ENCODE measurements at regions not wholly inside any gene's neighbourhood (a gene's known extent, or its start where the extent isn't known, plus 50 kb on each side); places are given as distances from the start of the nearest gene placed in this dataset.
A peak's percentile ranks its signal among the peaks of the same experiment; 100 is the strongest.

- H3K36me3 ChIP-seq = no peaks in the 10 kb centered on the region
- no peak overlapping the region for H3K4me3 ChIP-seq
- TF ChIP-seq, protein P1, sequence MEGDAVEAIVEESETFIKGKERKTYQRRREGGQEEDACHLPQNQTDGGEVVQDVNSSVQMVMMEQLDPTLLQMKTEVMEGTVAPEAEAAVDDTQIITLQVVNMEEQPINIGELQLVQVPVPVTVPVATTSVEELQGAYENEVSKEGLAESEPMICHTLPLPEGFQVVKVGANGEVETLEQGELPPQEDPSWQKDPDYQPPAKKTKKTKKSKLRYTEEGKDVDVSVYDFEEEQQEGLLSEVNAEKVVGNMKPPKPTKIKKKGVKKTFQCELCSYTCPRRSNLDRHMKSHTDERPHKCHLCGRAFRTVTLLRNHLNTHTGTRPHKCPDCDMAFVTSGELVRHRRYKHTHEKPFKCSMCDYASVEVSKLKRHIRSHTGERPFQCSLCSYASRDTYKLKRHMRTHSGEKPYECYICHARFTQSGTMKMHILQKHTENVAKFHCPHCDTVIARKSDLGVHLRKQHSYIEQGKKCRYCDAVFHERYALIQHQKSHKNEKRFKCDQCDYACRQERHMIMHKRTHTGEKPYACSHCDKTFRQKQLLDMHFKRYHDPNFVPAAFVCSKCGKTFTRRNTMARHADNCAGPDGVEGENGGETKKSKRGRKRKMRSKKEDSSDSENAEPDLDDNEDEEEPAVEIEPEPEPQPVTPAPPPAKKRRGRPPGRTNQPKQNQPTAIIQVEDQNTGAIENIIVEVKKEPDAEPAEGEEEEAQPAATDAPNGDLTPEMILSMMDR (IDR thresholded peaks at IDR 0.05) = peak; percentile 29
- H3K4me1 ChIP-seq = no peaks in the 10 kb centered on the region
- no peak for DNase-seq
- intact Hi-C loops (cut with DNase I) = loop anchor here (10.0 kb wide), 1 partner anchor 214 kb away; no protein-coding TSS in a partner anchor
- no peak overlapping the region for H3K9ac ChIP-seq (ENCODE audit: low read depth in 2 of 2, low read length in 2 of 2)
- no peaks in the 10 kb centered on the region for H3K27me3 ChIP-seq
- no peaks in the 10 kb centered on the region for H3K9me3 ChIP-seq
- H3K27ac ChIP-seq = no peak overlapping the region
Observed at GRCh38 chr4:147378780-147379179, 102.1 kb upstream of the EDNRA start.

DNA sequence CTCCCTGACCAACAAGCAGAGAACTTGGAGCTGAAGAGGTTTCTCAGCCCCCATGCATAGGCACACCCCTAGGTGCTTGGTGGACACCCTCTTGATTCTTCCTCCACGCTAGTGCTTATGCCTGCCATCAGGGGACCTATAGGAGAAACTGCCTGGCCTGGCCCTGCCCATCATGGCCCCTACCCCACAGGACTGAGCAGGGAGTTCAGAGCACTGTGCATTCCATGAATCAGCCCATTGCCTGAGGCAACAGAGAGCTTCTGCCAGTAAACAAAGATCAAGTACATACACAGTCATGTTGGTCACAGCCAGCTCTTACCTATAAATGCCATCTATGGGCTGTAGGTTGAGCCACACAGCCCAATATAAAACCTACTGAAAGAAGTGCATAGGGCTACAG, 99.1 kb upstream of the EDNRA start:
- DNase-seq = no peak
- Histone ChIP-seq H3K4me3 (no peak overlapping the region), H3K27ac (no peak overlapping the region)

GRCh38 chr4:147388018-147388417, 92.9 kb upstream of the EDNRA start:
- H3K27me3 ChIP-seq = no peaks in the 10 kb centered on the region
- H3K4me3 ChIP-seq = no peak overlapping the region
- H3K9me3 ChIP-seq = no peaks in the 10 kb centered on the region
- intact Hi-C loops (cut with DNase I) = no loop called here
- H3K36me3 ChIP-seq = no peaks in the 10 kb centered on the region
- TF ChIP-seq, protein P1 (IDR thresholded peaks at IDR 0.05) = no peak
- H3K4me1 ChIP-seq = no peaks in the 10 kb centered on the region
- no peak for DNase-seq
- no peak overlapping the region for H3K27ac ChIP-seq
- H3K9ac ChIP-seq (ENCODE audit: low read depth in 2 of 2, low read length in 2 of 2) = no peak overlapping the region

More for the DNA sequence above, 99.1 kb upstream of the EDNRA start:
- Histone ChIP-seq H3K36me3 (no peaks in the 10 kb centered on the region), H3K9me3 (no peaks in the 10 kb centered on the region), H3K4me1 (no peaks in the 10 kb centered on the region), H3K27me3 (no peaks in the 10 kb centered on the region), H3K9ac (ENCODE audit: low read depth in 2 of 2, low read length in 2 of 2) (no peak overlapping the region)
- TF ChIP-seq, protein P1 (IDR thresholded peaks at IDR 0.05) = no peak
- intact Hi-C loops (cut with DNase I) = no loop called here

- Histone ChIP-seq H3K4me3 (no peak overlapping the region), H3K9ac (ENCODE audit: low read depth in 2 of 2, low read length in 2 of 2) (no peak overlapping the region), H3K36me3 (no peaks in the 10 kb centered on the region), H3K27ac (no peak overlapping the region), H3K27me3 (no peaks in the 10 kb centered on the region), H3K4me1 (no peaks in the 10 kb centered on the region), H3K9me3 (no peaks in the 10 kb centered on the region)
- TF ChIP-seq, protein P1 (IDR thresholded peaks at IDR 0.05) = no peak
- no peak for DNase-seq
- intact Hi-C loops (cut with DNase I) = no loop called here
Observed at GRCh38 chr4:147396105-147396504, 84.8 kb upstream of the EDNRA start.

- intact Hi-C loops (cut with DNase I) = no loop called here
- no peak for DNase-seq
- Histone ChIP-seq H3K27ac (no peak overlapping the region), H3K27me3 (no peaks in the 10 kb centered on the region), H3K4me3 (no peak overlapping the region), H3K9ac (ENCODE audit: low read depth in 2 of 2, low read length in 2 of 2) (no peak overlapping the region), H3K9me3 (no peaks in the 10 kb centered on the region), H3K4me1 (no peaks in the 10 kb centered on the region), H3K36me3 (no peaks in the 10 kb centered on the region)
- TF ChIP-seq, protein P1 (IDR thresholded peaks at IDR 0.05) = no peak
Observed at GRCh38 chr4:147398556-147398955, 82.3 kb upstream of the EDNRA start.

DNA sequence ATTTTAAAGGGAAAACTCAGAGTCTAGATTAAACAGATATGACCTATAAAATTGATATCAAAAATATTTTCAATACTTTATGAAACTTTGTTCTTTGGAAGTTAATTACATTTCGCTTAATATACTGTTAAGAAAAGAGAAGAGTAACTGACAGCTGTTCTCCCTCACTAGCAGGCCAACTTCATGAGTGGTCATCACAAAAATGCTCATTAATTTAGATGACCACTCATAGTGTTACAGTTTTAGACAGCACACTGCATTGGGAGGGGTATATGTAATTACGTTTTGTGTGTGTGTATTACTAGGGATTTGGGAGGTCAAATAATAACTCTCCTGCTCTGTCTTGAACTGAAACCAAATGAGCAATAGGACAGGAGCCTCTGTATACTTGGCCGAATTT, 80.2 kb upstream of the EDNRA start:
- Histone ChIP-seq H3K9ac (ENCODE audit: low read depth in 2 of 2, low read length in 2 of 2) (no peak overlapping the region), H3K4me3 (no peak overlapping the region), H3K4me1 (no peaks in the 10 kb centered on the region), H3K27ac (no peak overlapping the region), H3K9me3 (no peaks in the 10 kb centered on the region), H3K27me3 (no peaks in the 10 kb centered on the region), H3K36me3 (no peaks in the 10 kb centered on the region)
- TF ChIP-seq, protein P1 (IDR thresholded peaks at IDR 0.05) = no peak
- no peak for DNase-seq
- intact Hi-C loops (cut with DNase I) = no loop called here

All from colonic mucosa (tissue), 4 donors.